NCI-H526 (cell line): ENCODE measurements at regions not wholly inside any gene's neighbourhood (a gene's known extent, or its start where the extent isn't known, plus 50 kb on each side); places are given as distances from the start of the nearest gene placed in this dataset.

Experiments
- DNase-seq, 2 experiments: peaks; one replicate each; lab custom pipeline; 2025; lab: John Stamatoyannopoulos, UW

DNA sequence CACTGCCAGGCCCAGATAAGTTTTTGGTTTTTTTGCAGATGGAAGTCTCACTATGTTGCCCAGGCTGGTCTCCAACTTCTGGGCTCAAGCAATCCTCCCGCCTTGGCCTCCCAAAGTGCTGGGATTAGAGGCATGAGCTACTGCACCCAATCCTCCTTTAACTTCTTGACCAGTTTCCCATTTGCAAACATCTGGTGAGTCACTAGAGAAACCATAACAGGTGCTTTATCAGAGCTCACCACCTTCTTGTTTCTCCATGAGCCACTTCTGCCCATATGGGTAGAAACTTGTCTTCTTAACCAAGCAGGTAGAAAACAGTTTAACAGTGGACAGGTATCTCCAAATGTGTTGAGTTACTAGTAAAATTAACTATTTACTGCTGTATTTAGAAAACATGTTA is 128.4 kb upstream of the AP1S2 start:
- no peak for DNase-seq

DNA sequence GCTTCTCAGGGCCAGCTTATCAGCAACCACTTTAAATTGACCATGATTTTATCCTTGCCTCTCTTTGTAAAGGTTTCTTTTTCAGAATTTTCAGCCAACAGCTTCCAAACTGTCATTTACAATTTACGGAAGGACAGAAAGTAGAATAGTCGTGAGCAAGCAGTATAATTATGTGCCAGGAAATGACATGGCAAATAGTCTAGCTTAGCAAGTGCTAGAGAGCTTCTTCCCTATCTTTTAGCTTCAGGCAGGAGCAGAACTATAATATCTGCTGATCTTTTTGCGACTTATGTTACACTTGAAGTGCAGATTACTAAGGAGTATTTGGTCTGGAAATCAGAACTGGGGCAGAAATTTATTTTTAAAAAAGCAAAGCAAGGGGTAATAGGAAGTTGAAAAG is 123.0 kb upstream of the AP1S2 start:
- DNase-seq = no peak

DNA sequence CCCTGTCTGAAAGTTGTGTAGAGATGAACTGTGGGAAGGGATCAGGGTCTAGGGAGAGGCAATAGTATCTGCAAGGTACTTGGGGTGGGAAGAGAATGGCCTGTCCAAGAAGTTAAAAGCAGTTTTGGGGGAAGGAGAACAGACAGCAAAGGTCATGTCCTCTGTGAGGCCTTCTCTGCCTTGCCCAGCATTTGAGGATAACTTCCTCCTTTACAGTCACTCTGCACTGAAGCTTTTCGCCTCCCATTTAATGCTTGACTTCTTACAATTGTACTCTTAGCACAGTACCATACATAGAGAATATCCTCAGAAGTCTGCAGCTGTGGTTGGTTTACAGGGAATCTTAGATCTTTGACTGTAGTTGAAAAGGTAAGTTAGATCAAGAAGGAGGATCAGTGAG is 121.8 kb upstream of the AP1S2 start:
- no peak for DNase-seq

DNA sequence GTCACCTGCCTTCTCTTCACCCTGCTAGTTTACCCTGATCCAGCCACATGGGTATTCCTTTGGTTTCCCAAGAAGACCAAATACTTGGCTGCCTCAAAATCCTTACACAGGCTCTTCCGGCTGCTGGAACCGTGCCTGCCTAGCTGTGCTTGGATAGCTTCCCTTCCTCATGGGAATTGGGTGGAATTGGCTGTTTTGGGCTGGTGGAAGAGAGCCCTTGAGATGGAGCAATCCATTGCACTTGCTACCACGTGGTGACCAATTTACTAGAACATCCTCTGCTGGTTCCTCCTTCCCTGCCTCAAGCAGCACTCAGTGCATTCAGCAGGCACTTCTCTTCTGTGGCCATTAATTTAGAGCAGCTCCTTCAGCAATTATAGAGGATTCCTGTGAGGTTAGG is 119.3 kb upstream of the AP1S2 start:
- no peak for DNase-seq

DNA sequence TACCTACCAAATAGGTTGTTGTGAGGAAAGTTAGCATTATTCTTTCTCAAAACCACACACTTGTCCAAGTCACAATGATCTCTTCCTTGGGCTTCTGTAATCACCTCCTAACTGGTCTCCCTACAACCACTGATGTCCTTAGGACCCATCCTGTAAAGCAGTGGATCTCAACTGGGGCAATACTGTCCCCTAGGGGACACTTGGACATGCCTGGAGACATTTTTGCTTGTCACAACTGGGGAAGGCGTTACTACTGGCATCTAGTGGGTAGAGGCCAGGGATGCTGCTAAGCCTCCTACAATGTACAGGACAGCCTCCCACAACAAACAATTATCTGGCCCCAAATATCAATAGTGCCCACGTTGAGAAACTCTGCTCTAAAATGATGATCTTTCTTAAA is 118.7 kb upstream of the AP1S2 start:
- DNase-seq = peak; percentile 62

DNA sequence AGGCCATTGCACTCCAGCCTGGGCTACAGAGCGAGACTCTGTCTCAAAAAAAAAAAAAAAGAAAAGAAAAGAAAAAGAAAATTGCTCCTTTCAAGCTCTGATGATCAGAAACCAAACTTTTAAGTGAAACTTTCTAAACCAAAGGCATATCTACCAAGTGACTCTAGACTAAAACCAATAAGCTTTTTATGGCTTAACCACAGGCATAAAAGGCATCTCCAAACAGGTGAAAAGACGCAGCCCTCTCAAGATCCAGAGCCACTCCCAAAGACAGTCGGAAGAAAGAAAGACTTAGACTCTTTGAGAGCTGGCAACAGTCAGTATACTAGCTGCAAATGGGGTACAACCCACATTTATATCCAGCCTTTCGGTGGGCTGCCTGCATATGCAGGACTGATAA is 117.1 kb upstream of the AP1S2 start:
- no peak for DNase-seq

DNA sequence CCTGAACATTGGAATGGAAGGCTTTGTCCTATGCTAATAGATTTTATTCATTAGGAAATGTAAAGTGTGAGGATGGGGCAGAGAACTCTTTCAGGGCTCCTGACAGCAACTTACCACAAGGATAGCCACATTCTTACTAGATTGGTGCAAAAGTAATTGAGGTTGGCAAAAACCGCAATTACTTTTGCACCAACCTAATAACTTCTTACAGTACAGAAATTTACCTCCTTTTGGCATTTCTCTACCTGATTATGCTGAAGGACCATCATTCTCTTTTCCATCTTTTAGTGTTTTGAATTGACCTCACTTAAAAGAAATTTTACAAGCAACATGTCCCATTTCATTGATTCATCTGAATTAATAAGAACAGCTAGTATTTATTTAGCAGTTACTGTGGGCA is 109.2 kb upstream of the AP1S2 start:
- DNase-seq = no peak

DNA sequence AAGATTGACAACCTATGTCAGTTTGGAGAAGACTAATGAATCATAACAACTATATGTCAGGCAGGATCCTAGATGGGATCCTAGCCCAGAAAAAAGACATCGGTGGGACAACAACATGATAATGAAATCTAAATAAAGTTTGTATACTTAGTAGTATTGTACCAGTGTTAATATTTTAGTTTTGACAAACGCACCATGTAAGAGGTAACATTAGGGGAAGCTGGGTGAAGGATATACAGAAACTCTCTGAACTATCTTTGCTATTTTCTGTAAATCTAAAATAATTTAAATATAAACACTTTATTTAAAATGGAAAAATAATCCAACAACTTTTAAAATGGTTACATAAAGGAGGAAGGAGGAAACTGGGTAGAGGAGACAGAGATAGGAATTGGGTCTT is 105.6 kb upstream of the AP1S2 start:
- DNase-seq = no peak

DNA sequence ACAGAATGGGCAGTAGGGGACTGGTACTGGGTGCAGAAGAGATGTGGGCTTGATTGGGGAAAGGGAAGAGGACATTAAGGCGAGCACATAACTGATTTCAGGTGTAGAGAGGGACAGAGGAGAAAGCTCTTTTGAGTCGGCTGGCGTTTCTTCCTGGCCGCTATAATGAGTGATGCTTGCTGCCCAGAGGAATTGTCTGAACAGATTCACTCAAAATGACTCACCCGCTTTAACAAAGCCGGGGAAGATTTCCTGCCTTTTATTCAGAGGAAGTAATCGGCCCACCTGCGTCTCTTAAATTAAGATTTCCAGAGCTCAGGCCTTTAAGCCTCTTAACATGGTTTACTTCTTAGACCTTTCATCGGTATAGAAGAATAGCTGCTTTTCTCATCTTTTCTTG is 102.1 kb upstream of the AP1S2 start:
- no peak for DNase-seq

DNA sequence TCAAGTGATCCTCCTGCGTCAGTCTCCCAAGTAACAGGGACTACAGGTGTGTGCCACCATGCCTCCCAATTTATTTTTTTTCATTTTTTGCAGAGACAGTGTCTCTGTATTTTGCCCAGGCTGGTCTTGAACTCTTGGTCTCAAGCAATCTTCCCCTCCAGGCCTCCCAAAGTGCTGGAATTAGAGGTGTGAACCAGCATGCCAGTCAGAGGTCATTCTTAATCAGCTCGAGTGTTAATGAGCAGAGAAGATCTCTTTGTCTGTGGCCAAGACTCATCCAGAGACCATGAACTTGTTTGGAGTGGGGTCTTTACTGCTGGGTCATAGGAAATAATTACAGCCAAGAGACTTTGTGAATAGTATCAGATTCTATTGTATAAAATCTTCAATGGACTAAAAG is 99.2 kb upstream of the AP1S2 start:
- no peak for DNase-seq

DNA sequence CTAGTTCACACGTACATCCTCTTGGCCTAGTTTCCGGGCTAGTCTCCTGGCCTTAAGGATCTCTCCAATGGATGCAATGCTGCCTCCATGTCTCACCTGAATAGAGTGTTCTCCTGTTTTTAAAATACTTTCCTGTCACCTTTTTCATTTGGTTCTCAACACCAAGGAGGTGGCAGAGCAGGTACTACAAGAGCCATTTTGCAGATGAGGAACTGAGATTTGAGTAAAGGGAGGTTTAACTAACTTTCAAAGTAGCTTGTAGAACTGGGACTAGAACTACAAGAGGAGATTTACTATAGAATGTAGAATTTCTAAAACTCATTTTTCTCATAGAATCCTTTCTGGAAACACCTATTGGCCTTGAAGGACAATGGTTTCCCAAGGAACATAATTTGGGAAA is 97.6 kb upstream of the AP1S2 start:
- no peak for DNase-seq

DNA sequence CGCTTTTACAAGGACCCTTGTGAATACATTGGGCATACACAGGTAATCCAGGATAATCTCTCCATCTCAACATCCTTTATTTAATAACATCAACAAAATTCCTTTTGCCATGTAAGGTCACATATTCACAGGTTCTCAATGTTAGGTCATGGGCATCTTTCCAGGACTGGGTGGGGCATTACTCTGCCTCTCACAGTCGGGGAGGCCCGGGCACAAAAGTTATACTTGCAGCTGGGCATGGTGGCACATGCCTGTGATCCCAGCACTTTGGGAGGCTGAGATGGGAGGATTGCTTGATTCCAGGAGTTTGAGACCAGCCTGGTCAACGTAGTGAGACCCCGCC is 93.7 kb upstream of the AP1S2 start:
- no peak for DNase-seq

DNA sequence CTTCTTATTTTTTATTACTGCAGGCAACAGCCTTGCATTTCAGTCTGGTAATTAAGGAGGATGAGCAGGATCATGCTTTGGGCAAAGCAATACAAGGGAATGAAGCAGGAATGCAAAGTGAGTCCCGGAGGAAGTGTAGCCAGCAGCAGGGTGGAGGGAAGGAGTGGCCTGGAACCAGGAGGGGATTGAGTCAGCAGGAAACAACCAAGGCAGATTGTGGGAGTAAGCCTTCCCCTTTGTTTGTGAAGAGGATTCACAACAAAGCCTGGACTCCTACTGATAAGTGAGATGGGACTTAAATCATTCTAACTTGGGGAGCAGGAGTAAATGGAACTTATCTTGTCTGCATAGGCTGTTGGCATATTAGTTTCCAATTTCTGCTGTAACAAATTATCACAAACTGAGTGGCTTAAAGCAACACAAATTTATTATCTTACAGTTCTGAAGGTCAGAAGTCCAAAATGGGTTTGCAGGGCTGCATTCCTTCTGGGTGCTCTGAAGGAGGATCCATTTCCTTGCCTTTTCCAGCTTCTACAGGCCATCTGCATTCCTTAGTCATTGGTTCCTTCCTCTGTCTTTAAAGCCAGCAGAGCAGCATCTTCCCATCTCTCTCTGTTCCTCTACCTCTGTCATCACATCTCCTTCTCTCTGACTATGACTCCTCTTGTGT is 93.2 kb upstream of the AP1S2 start:
- DNase-seq = peak in 1 of 2 experiments; percentile 50

DNA sequence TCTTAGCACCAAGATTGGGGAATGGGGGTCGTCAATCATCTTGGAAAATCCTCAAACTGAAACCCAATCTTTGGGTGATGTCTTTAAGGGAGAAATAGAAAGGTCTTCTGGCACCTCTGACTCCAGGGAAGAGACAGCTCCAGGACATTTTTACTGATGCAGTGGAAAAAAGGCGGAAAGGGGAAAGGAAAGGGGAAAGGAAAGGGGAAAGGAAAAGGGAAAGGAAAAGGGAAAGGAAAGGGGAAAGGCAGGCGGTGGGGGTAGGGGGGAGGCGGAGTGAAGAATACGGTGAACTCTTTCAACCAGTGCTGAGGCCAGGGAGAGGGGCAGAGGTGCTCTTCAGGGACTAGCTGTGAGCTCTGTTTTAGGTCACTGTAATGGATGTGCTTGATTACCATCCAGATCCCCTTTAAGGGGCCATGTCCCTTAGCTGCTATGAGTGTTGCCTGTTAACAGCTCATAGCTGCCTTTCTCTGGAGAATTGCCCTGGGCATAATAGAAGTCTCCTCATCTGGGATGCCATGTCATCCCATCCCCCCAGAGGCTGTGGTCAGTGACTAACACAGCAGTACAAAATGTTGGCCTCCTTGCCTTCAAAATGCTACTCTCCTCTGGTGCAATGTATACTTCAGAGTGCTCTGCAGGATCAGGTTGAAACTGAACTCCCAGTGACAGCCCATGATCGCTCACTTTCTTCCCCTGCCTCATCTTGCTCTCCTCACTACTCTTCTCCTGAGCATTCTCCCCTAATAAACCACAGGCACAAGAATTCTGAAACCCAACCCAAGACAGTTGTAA is 92.4 kb upstream of the AP1S2 start:
- no peak for DNase-seq

DNA sequence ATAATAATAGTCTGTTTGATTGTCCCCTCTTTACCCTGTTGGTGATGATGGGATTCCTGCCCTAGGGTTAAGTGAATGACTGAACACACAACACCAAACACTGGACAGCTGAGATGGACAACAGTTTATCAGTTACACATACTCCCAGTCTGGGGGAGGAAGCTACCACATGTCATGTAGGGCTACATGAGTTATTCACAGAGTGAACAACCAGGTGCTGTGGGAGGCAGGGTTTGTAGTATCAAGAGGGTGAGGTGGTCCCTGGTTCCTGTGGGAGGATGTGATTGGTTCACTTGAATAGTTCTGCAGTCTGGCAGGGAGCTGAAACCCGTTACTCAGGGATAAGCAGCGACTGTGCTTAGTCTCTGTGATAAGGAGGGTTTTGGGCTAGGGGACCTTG is 88.8 kb upstream of the AP1S2 start:
- DNase-seq = no peak

DNA sequence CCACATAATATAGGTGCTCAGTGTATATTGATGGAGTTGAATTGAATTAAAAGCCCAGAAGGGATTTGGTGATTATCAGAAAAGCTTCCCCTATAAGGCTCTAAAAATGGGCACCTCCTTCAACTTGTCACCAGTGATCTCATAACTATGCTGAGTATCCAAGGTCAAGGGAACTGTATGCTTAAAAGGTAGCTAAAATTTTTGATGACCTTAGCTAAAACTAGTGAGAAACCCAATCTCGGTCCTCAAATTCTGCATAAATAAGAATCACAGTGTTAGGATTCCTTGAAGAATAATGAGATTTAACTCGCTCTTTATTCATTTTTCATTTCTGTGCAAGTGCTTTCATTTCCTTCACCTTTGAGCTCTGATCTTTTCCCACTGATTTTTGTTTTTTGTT is 87.7 kb upstream of the AP1S2 start:
- DNase-seq = no peak

DNA sequence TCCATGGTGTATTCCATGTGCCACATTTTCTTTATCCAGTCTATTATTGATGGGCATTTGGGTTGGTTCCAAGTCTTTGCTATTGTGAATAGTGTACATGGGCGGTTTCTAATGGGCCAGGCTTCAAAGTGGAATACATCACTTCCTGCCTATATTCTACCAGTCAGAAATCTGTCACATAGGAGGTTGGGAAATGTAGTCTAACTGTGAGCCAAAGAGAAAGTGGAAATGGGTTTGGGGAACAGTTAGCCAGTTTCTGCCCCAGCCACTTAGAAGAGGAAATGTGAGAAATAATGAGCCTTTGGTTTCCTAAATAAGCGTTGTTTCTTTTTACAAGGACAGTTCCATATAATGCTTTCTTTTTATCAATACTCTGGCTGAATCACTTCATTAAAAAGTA is 85.1 kb upstream of the AP1S2 start:
- DNase-seq = no peak

DNA sequence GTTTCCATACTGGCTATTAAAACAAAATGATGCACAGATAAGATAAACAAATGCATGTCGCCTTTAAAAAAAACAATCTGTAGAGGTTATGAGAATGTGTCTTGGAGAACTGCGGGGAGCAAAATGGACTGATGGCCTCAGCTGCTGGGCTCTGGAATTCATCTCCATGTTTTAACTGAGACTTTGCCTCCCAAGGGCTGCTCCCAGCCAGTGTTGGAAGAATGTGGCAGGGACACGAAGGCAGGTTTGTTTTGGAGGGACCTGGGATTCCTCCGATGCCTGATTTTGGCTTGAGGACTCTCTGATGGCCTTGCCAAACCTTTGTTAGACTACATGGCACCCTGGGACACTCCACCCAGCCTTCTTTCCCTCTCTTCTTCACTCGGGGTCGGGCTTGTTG is 83.5 kb upstream of the AP1S2 start:
- no peak for DNase-seq

DNA sequence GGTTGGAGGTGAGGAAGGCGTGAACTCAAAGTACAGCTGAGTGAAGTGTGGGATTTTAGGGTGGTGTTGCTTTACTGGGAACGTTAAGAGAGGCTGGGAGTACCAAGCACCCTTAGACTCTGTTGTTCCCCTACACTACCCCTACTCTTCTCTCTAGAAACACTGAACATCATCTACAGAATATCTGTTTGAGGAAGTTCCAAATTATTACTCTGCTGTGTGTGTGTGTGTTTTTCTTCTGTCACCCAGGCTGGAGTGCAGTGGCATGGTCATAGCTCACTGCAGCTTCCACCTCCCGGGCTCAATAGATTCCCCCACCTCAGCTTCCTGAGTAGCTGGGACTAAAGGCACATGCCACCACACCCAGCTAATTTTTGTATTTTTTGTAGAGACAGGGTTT is 76.7 kb upstream of the AP1S2 start:
- DNase-seq = no peak

DNA sequence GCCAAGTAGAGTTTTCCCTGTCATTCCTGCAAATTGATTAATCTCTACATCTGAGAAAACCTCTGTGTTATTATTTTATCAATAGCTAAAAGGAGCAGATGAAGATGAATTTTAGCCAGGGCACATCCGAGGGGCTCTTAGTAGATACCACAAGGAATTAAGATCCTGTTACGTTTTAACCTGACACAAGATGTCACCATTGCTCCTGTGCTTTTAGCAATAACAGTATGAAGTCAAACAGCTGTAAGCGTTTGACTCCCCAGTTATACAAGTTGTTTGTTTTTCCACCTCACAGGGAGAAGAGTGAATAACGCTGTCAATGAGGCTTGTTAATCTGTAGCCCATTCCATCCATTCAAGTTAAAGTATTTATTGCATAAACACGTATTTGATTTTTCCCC is 76.0 kb upstream of the AP1S2 start:
- DNase-seq = peak; percentile 58 to 71

DNA sequence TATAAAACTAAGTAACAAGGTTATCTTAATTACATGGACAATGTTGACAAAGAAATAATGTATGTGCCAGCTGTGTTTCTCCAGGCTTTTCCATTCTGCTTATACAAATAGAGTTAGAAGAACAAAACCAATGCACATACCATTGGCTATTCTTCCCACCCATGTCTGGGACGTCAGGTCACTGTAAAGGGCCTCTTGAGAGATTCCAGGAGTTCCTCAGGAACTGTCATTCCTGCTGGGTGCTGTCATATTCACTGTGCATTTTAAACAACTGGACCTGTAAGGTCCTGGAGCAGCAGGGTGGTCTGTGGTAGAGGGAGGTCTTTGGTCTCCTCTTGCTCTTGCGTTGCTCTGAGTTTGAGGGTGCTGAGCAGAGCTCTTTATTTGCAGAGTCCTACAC is 74.6 kb upstream of the AP1S2 start:
- no peak for DNase-seq

DNA sequence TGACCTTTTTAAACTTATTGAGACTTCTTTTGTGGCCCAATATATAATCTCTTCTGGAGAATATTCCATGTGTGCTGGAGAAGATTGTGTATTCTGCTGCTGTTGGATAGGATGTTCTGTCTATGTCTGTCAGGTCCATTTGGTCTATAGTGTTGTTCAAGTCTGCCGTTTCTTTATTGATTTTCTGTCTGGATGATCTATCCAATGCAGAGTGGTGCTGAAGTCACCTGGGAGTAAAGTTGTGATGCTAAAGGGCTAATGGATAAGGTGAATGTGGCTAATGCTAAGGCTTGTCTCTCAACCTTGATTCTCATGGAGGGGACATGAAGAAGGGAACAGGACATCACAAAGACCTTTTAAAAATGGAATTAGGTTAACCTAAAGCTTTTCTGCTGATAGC is 72.0 kb upstream of the AP1S2 start:
- DNase-seq = no peak

DNA sequence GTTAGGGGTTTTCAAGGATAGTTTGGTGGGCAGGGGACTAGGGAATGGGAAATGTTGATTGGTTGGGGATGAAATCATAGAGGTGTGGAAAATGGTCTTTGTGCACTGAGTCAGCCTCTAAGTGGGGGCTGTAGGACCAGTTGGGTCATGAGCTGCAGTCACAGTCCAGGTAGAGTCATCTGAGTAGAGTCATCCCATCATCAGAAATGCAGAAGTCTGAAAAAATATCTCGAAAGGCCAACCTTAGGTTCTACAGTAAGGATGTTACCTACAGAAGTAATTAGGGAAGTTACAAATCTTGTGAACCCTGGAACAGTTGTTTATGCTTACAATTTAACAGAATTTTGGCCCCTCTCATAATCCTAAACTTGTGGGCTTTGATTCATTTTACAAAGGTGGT is 63.4 kb upstream of the AP1S2 start:
- no peak for DNase-seq

DNA sequence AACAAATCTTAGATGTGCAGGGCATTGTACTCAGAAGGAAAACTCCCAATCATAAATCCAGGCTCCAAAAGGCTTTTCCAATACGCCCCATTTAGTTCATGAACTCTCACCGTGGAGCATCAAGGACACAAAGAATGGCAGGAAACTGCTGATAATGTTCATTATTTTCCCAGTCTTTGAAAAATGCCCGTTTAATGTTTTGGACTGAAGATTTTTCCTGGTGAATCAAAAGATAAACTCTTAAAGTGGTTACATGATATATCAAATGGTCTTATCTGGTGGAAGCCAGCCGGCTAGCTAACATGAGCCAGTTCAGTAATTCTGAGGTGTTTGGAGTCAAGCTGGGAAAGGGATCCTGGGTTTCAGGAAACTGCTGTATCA is 62.1 kb upstream of the AP1S2 start:
- DNase-seq = no peak
